ENCODE measurements at regions not wholly inside any gene's neighbourhood (a gene's known extent, or its start where the extent isn't known, plus 50 kb on each side); places are given as distances from the start of the nearest gene placed in this dataset.

DNA sequence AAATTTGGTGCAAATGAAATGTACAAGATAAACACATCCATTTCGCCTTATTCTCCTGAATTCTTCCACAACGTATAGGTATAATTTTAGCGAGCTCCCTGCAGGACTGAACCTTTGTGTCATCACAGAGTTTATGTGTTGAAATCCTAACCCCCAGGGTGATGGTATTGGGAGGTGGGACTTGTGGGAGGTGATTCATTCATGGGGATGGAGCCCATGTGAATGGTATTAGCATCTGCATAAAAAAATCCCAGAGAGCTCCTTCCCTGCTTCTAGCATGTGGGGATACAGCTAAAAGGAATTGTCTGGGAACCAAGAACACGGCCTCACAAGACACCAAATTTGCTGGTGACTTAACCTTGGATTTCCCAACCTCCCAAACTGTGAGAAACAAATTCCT lies 741.4 kb upstream of the VSTM2A start:
- TF ChIP-seq EZH2phosphoT487 (IDR thresholded peaks at IDR 0.05; ENCODE audit: insufficient read depth, low read depth) (no peak), EZH2 (IDR thresholded peaks at IDR 0.05; ENCODE audit: insufficient read depth, poor library complexity, severe bottlenecking) (no peak)
